SK-N-SH (cell line): ENCODE measurements at regions not wholly inside any gene's neighbourhood (a gene's known extent, or its start where the extent isn't known, plus 50 kb on each side); places are given as distances from the start of the nearest gene placed in this dataset.

Experiments used
- CTCF ChIA-PET: fragments of 300-600, 350-600 bp; formaldehyde crosslinking; extraction: SDS; loops from one replicate; lab custom pipeline; 2021; lab: Yijun Ruan, JAX
- POLR2A ChIA-PET: fragments of 350-600 bp; sonication (Branson Sonifier 250); formaldehyde crosslinking; extraction: SDS; loops from one replicate; lab custom pipeline; 2020; ENCODE audit warnings: antibody characterized with exemption, inconsistent platforms; lab: Yijun Ruan, JAX
- DNase-seq: peaks from one replicate; pipeline ENCODE4 v3.0.0; 2012
- H2AFZ ChIP-seq: fragments of 200-600 bp; sonication (generic); 2 replicates; pipeline ENCODE4 v1.8.1; 2016; ENCODE audit warnings: antibody characterized with exemption, mild to moderate bottlenecking, low read depth
- H3F3A ChIP-seq: fragments of 200-600 bp; sonication (generic); replicated peaks from 2 replicates; pipeline ENCODE3; 2016; ENCODE audit warnings: antibody characterized with exemption, mild to moderate bottlenecking; ENCODE audit not compliant: insufficient read depth
- H3K27ac ChIP-seq, 2 experiments: fragments of 200-500 bp in 1 of 2; fragments of 200-600 bp in 1 of 2; sonication (Bioruptor generic) in 1 of 2; sonication (generic), shearing (Covaris generic) in 1 of 2; 2 replicates each; pipeline versions ENCODE4 v1.5.1 to v1.6.1; 2014 to 2016; ENCODE audit warnings: low read depth in 2 of 2, inconsistent platforms in 1 of 2, low read length in 1 of 2, mild to moderate bottlenecking in 1 of 2, mixed read lengths in 1 of 2
- H3K27me3 ChIP-seq: fragments of 200-600 bp; sonication (generic), shearing (Covaris generic); 2 replicates; pipeline ENCODE4 v1.6.1; 2016; ENCODE audit warnings: mixed run types; ENCODE audit not compliant: insufficient read depth
- H3K36me3 ChIP-seq, 2 experiments: fragments of 200-500 bp in 1 of 2; fragments of 200-600 bp in 1 of 2; sonication (Bioruptor generic) in 1 of 2; sonication (generic) in 1 of 2; replicated peaks in 1 of 2; 2 replicates each; pipeline versions ENCODE3 to v1.5.1; 2014 to 2016; ENCODE audit warnings: low read length in 1 of 2, mild to moderate bottlenecking in 1 of 2; ENCODE audit not compliant: insufficient read depth in 2 of 2, control insufficient read depth in 1 of 2
- H3K4me1 ChIP-seq, 2 experiments: fragments of 200-500 bp in 1 of 2; fragments of 200-600 bp in 1 of 2; sonication (Bioruptor generic) in 1 of 2; sonication (generic), shearing (Covaris generic) in 1 of 2; 2 replicates each; pipeline versions ENCODE4 v1.5.1 to v1.6.1; 2014 to 2016; ENCODE audit warnings: low read depth in 1 of 2, low read length in 1 of 2, mixed run types in 1 of 2; ENCODE audit not compliant: insufficient read depth in 2 of 2, control insufficient read depth in 1 of 2
- H3K4me2 ChIP-seq: fragments of 200-600 bp; sonication (generic), shearing (Covaris generic); 2 replicates; pipeline ENCODE4 v1.6.1; 2017; ENCODE audit warnings: mixed run types
- H3K4me3 ChIP-seq, 2 experiments: fragments of 200-500 bp in 1 of 2; fragments of 200-600 bp in 1 of 2; sonication (Bioruptor generic) in 1 of 2; sonication (generic), shearing (Covaris generic) in 1 of 2; 2 replicates each; pipeline versions ENCODE4 v1.5.1 to v1.8.1; 2014 to 2016; ENCODE audit warnings: low read depth in 2 of 2, inconsistent platforms in 1 of 2, low read length in 1 of 2, mild to moderate bottlenecking in 1 of 2, mixed read lengths in 1 of 2, moderate library complexity in 1 of 2
- H3K79me2 ChIP-seq: fragments of 200-600 bp; sonication (generic); 2 replicates; pipeline ENCODE4 v1.8.1; 2017; ENCODE audit warnings: mild to moderate bottlenecking; ENCODE audit not compliant: insufficient read depth
- H3K9ac ChIP-seq: fragments of 200-600 bp; sonication (generic); 2 replicates; pipeline ENCODE4 v1.6.1; 2017; ENCODE audit warnings: mixed run types
- H3K9me2 ChIP-seq: fragments of 200-600 bp; sonication (generic); 2 replicates; pipeline ENCODE4 v1.6.1; 2017; ENCODE audit warnings: mixed run types
- H3K9me3 ChIP-seq: fragments of 200-600 bp; sonication (generic); 2 replicates; pipeline ENCODE4 v1.6.1; 2017; ENCODE audit warnings: mixed run types, mild to moderate bottlenecking, moderate library complexity
- H4K20me1 ChIP-seq: fragments of 200-600 bp; sonication (generic); 2 replicates; pipeline ENCODE4 v1.6.1; 2017; ENCODE audit warnings: mild to moderate bottlenecking, mixed run types; ENCODE audit not compliant: insufficient read depth
- CHD2 ChIP-seq: fragments of 150-350 bp; IDR thresholded peaks from 2 replicates; pipeline ENCODE4 v1.6.1; 2018; ENCODE audit warnings: low read length; ENCODE audit not compliant: partially characterized antibody
- EP300 ChIP-seq, 2 experiments: IDR thresholded peaks; 2 replicates each; pipeline versions ENCODE4 v1.4.0 to v1.6.1; 2012; ENCODE audit warnings: borderline replicate concordance in 1 of 2, low read depth in 1 of 2, low read length in 1 of 2
- FOXJ3 ChIP-seq: sonication (generic); formaldehyde crosslinking; IDR thresholded peaks from 2 replicates; pipeline ENCODE4 v1.5.1; 2020; ENCODE audit warnings: mild to moderate bottlenecking, missing genetic modification reagents
- FOXM1 ChIP-seq: IDR thresholded peaks from 2 replicates; pipeline ENCODE4 v1.4.0; 2012; ENCODE audit warnings: low read depth, mild to moderate bottlenecking
- REST ChIP-seq: IDR thresholded peaks from 2 replicates; pipeline ENCODE4 v1.6.1; 2012; ENCODE audit warnings: mild to moderate bottlenecking, low read depth, low read length, moderate library complexity
- SIN3A ChIP-seq: IDR thresholded peaks from 2 replicates; pipeline ENCODE4 v1.6.1; 2012; ENCODE audit warnings: low read depth, mild to moderate bottlenecking, low read length, moderate library complexity, borderline replicate concordance
- TAF1 ChIP-seq: IDR thresholded peaks from 2 replicates; pipeline ENCODE4 v1.6.1; 2012; ENCODE audit warnings: low read depth, mild to moderate bottlenecking, low read length, moderate library complexity, borderline replicate concordance
- WGBS: methylation state at CpG from one replicate; pipeline ENCODE4 v1.1.6; 2017; ENCODE audit warnings: low lambda C conversion rate; 5-methylcytosine and 5-hydroxymethylcytosine counted together

GRCh38 chr22:49081261-49081666 lies 746.4 kb downstream of the BRD1 start:
- no peaks in the 10 kb centered on the region for H3K79me2 ChIP-seq
- no peaks in the 10 kb centered on the region for H3F3A ChIP-seq
- H3K9me2 ChIP-seq, result no peaks in the 10 kb centered on the region
- H3K4me2 ChIP-seq, result no peak overlapping the region
- TF ChIP-seq FOXJ3, result no peak
- no peak for TF ChIP-seq SIN3A
- TF ChIP-seq EP300 (IDR thresholded peaks at IDR 0.05; ENCODE audit: borderline replicate concordance in 1 of 2, low read depth in 1 of 2, low read length in 1 of 2), result no peak
- TF ChIP-seq CHD2, result no peak
- TF ChIP-seq TAF1, result no peak
- TF ChIP-seq FOXM1, result no peak
- H3K9ac ChIP-seq, result no peak overlapping the region
- 23% methylated on average over 6 of the region's 12 CpGs for WGBS
- CTCF ChIA-PET, result no interaction called here
- H3K27ac ChIP-seq, result no peak overlapping the region
- H3K36me3 ChIP-seq, result no peaks in the 10 kb centered on the region
- H3K9me3 ChIP-seq, result no peaks in the 10 kb centered on the region
- H3K27me3 ChIP-seq, result no peaks in the 10 kb centered on the region; the same call in 1 of the 2 replicates
- DNase-seq, result no peak
- peaks cover 0 to 36% of the 10 kb centered on the region in 2 experiments; a peak in 1 of 4 replicates for H3K4me1 ChIP-seq
- H3K4me3 ChIP-seq, result no peak overlapping the region
- no peak overlapping the region for H2AFZ ChIP-seq
- POLR2A ChIA-PET, result no interaction called here
- H4K20me1 ChIP-seq, result no peaks in the 10 kb centered on the region

GRCh38 chr22:49080631-49081030 lies 747.0 kb downstream of the BRD1 start:
- POLR2A ChIA-PET, result no interaction called here
- Histone ChIP-seq H3K27ac (no peak overlapping the region; a peak in 1 of 4 replicates), H3K9me3 (no peaks in the 10 kb centered on the region), H3K4me2 (no peak overlapping the region)
- TF ChIP-seq REST, result no peak
- TF ChIP-seq, all 33 proteins: peak for 0
- H3K9ac ChIP-seq, result no peak overlapping the region
- no peak for DNase-seq
- H3K27me3 ChIP-seq, result no peaks in the 10 kb centered on the region
- H3K4me3 ChIP-seq, result no peak overlapping the region
- peaks cover 0 to 41% of the 10 kb centered on the region in 2 experiments; a peak in 1 of 4 replicates for H3K4me1 ChIP-seq
- H4K20me1 ChIP-seq, result no peaks in the 10 kb centered on the region
- H2AFZ ChIP-seq, result no peak overlapping the region
- H3K79me2 ChIP-seq, result no peaks in the 10 kb centered on the region
- no peaks in the 10 kb centered on the region for H3K9me2 ChIP-seq
- WGBS, result 19% methylated on average over 8 of the region's 14 CpGs
- CTCF ChIA-PET, result interaction anchor here (0.7 kb wide), 1 partner anchor 225 kb away, joined by 3 read pairs; no protein-coding TSS in a partner anchor
- H3K36me3 ChIP-seq, result no peaks in the 10 kb centered on the region
- H3F3A ChIP-seq, result no peaks in the 10 kb centered on the region
